NCI-H748 (cell line): ENCODE measurements at regions not wholly inside any gene's neighbourhood (a gene's known extent, or its start where the extent isn't known, plus 50 kb on each side); places are given as distances from the start of the nearest gene placed in this dataset.

Experiments
- DNase-seq: peaks from one replicate; lab custom pipeline; 2025; ENCODE audit not compliant: unreplicated experiment; lab: John Stamatoyannopoulos, UW

- no peak for DNase-seq
These were observed 249.3 kb downstream of the ATG4C start for GRCh38 chr1:63033211-63033610.

DNA sequence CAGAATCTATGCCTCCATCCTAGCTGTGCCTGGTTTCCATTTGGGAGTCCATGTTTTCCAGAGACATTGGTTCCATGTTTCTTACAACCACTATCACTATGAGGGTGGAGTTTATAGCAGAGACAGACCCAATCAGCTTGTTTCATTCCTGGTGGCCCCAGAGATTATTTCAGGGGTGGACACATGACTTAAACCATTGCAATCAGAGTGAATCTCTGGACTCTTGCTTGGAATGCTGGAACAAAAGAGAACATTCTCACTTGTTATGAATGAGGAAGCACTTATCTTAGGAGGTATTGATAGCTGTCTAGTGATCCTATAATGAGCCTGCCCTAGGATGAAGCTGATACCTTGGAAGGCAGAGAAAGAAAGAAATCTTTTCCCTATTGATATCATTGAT, 250.3 kb downstream of the ATG4C start:
- no peak for DNase-seq

DNA sequence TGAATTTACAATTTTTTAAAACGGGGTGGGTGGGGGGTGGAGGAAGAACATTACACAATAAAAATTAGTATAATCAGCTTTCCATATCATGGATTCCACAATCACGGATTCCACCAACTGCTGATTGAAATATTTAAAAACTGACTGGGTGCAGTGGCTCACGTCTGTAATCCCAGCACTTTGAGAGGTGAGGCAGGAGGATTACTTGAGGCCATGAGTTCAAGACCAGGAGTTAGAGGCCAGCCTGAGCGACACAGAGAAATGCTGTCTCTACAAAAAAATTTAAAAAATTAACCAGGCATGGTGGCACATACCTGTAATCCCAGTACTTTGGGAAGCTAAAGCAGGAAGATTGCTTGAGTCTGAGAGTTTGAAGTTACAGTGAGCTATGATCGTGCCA, 254.7 kb downstream of the ATG4C start:
- DNase-seq: no peak

GRCh38 chr1:63041660-63042059, 257.7 kb downstream of the ATG4C start:
- DNase-seq: peak; percentile 40

DNA sequence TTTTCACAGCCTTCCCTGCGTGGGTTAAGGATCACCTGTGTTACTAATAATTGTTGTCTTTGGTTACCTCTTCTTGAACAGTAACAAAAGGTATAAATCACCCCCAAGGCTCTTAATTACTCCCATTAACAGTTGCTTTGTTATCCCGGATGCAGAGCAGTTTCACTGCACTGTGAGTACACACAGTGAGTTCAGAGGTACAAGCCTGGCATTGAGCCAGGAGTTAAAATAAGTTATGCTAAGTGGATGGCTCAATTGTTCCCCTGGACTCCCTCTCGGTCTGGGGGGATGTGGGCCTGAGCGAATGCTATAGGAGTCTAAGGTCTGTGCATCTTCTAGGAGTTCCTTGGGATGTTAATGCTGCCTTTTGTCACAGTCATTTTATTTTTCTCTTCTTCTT, 258.3 kb downstream of the ATG4C start:
- peak; percentile 98 for DNase-seq

DNA sequence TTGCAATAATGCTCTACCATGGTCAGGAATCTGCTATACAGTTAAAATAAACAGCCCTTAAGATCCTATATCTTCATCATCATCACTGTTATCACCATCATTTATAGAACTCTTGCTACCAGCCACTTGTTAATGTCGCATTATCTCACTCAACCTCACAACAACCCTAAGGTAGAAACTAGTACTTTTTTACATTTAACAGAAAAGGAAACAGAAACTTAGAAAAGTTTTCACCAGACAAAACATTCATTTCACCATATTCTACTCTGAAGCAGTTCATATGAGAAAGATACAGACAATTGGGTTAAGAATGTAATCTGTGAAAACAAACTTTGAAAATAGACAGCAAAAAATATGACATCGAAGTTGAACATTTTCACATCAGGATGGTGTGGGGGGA, 262.6 kb downstream of the ATG4C start:
- DNase-seq: no peak

DNA sequence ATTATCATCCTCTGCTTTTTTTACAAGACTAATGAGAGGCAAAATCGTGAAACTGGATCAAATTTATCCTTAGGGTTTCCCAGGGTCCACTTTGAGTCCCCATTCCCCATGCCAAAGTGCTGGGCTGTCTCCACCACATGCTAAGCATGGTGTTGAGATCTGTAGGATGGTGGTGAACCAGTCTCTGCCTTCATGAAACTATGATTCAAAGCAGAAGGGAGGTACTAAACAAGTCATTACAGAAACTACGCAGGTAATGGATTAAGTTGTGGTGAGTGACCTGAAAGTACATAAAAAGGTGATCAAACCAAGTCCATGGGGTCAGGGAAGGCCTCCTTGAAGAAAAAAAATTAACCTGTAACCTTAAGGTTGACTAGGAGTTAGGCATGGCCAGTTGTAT, 265.2 kb downstream of the ATG4C start:
- DNase-seq: no peak

- DNase-seq: no peak
These were observed 267.4 kb downstream of the ATG4C start for GRCh38 chr1:63051356-63051755.

DNA sequence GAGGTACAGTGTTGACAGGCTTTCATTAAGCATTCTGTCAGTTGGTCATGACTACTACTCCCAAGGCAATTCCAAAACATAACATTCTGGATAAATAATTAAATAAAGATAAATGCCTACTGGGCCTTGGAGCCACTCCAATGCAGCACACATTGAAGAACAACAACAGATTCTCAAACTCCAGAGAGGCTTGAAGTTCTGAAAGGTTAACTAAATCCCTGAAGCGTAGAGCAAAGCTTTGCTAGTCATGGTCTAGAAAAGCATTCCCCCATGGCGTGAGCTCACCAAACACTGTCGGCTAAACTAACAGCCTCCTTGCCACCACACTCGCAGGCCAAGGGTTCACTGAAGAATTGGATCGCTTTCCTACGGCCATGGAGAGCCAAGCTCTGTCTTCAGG, 268.0 kb downstream of the ATG4C start:
- DNase-seq: no peak

- DNase-seq: no peak
These were observed 268.2 kb upstream of the FOXD3 start for GRCh38 chr1:63054184-63054583.

DNA sequence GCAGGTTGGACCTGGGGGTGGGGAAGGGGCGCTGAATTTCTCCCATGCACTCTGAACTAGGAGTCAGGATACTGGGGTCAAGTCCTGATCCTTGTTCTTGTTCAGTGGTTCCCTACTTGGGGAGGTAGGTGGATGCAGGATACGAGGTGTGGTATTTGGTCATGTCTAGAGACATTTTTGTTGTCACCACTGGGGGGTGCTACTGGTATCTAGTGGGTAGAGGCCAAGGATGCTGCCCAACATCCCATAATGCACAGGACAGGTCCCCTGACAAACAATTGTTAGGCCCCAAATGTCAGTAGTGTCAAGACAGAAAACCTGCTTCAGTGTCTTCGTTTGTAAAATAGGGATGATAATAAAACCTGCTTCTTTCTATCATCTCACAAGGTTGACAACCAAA, 259.0 kb upstream of the FOXD3 start:
- DNase-seq: no peak

DNA sequence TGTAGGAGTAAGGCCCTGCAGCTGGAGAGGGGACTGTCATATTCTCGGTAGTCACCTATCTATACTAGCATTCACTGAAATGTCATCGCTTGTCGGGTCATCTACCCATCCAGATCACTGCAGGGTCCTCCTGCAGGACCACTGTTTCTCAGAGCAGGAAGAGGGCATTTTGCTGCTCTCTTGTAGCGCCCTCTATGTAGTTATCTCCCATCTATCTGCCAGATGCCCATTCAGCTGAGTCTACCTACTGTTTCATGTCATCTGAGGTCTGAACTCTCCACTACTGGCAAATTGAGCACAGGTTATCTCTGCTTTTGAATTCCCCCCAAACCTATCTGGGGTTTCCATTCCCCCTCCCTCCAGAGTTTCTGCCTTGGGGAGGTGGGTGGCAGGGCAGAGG, 258.2 kb upstream of the FOXD3 start:
- no peak for DNase-seq

DNA sequence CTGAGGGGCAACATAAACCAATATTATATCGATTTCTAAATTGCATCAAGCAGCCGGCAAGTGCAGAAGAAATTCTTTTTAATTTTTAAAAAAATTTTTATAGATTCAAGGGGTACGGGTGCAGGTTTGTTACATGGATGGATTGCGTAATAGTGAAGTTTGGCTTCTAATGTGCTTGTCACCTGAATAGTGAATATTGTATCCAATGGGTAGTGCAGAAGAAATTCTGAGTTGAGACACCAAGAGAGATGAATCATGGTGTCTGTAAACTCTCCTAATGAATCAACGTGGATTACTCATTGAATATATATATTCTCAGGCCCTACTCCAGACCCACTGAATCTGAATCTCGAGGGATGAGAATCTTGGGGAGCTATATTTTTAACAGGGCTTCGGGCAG, 253.7 kb upstream of the FOXD3 start:
- no peak for DNase-seq

DNA sequence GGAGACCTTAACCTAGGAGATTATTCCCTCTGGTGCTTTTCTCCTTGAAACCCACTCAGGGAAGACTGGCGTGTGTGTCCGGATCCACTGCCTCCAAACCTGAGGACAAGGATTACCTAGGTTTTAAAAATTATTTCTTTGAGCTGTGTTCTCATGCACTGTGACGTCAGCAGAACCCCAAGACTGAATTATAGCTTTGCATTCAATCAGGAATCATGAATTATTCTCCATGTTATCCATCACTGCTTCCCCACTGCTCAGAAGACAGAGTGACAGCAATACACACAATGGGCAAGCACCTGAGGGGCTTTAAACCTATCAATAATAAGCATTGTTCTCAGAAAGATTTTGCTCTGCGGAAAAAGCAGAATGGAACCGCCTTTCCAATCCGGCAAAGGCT, 253.2 kb upstream of the FOXD3 start:
- DNase-seq: no peak

DNA sequence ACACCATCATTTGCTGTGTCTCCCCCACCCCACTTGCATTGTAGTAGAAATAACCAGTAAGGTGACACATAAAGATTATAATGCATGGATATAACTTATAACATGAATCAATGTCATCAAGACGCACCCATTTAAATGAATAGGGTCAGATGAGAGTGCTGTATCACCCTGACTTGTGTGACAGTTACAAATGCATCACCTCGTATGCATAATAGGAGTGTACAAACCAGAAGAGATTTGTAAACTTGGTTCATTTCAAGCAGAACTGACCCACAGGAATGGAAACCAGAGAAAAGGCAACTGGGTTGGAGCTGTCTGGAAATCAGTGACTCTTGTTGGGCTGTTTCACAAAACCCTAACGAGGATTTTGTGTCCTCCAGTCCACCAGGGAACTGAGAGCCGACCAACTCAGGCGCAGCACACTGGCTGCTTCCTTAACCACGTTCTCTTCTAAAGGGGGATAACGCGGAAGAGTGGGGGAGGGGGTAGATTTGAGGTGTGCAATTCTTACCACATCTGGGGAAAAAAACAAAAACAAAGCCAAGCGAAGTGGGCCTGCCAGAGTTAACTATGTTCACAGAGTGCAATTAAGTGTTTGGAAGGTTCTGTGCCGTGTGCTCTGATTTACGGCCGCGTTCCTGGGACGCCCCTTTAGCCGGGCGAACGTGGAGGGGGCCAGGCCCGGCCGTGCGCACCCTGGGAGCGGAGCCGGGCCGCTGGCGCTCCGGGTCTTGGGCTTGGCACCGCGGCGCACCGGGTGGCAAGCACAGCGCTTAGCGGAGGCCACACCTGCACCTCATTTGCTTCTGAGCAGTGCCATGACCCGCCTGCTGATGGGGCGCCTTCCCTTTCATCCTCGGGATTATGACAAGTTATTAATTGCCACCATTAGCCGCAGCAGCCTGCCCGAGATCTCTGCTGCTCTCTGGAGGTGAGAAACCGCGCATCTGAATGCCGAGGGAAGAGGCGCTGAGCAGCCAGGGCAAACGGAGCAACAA, 248.8 kb upstream of the FOXD3 start:
- peak; percentile 45 for DNase-seq

GRCh38 chr1:63074321-63074720, 248.0 kb upstream of the FOXD3 start:
- peak; percentile 34 for DNase-seq

DNA sequence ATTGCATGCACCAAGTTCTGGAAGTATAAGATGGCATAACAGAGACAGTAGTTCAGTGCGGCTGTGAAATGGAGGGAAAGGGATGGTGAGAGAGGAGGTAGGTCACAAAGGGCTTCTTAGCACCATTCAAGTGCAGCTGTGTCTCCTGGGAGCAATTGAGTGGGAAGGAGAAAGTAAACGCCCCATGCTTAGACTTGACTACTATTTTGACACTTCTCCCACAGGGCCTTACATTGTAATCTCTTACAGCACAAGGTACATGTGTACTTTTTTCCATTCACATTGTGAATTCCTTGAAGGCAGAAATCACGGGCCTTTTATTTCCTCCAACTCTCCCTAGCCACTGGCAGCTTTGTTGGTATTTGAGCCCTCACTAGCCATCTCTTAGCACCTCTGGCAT, 239.6 kb upstream of the FOXD3 start:
- DNase-seq: no peak

DNA sequence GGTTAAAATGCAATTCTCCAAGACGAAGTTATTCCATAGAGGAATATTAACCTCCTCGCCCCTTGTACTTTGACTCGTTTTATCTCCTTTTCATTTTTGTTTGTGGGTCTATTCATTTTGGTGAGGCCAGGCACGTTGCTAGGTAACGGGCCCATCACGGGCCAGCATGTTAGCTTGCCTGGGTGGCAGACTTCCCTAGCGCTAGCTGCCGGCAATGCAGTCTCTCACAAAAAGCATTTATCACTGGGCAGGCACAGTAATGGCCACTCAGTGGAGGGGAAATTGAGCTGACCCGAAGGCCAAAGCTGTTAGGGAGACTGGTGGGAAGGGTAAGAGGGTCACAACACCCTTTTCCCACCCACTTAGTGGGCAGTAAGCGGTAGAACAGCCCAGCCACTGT, 234.4 kb upstream of the FOXD3 start:
- DNase-seq: peak; percentile 76

DNA sequence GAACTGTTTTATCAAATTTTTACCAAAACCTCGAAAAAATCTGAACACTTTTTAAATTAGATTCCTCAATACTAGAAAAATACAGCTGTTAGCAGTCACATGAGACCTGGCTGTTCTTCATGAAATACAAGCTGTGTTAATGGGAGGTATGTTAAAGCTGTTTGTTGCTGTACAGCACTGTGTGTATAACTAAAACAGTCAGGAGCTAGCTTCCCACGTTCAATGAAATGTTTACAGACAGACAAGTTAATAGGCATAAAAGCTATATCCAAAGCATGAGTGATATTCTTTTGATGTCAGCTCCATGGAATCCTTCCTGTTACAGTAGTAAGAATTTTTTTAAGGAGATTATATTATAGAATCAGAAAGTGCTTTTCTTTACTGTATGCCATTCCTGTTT, 223.2 kb upstream of the FOXD3 start:
- DNase-seq: no peak

DNA sequence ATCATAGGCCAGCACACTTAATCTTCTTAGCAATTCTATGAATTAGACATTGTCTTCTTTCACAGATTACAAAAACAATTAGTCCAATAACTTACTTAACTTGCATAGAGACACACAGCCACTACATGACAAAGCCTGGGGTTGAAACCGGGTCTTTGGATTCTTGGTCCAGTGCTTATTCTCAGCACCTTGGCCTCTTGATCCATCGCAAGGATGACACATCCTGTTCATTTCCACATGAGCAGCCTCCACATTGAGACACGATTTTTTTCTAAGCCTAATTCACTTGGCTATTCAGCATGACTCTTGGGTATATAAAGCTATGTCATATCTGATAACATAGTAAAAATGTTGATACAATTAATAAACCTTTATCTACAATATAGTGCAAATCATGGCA, 221.0 kb upstream of the FOXD3 start:
- no peak for DNase-seq

DNA sequence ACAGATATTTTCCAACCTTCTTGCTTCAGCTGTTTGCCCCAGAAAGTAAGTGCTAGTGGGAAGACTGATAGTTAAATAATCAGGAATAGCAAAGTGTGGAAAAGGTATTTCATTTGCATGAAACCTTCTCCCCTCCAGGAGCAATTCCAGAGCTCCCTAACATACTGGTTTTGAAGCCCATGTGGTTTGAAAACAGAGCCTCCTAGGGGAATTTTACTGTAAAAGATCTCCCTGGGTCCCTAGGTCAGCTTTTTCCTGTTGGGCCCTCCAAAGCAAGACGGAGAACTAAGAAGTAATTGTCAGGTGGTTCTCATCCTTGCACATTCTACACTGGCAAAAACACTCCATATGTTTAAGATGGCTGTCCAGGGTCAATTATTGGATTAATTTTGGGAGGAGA, 218.7 kb upstream of the FOXD3 start:
- no peak for DNase-seq

DNA sequence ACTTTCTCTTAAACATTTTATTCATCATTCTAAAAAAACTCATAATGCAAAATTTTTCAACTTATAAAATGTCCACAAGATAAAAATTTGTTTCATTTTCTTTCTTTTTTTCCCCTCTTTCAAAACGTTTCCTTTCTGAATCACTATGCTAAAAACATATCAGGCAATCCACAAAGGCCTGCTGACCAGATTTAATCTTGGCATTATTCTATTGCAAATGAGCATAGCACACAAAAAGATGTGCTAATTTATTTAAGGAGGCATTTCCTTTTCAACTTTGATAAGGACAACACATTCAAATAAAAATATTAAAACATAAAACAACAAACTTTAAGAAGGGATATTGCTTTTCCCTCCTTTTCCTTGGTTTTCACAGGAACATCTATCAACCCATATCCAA, 215.3 kb upstream of the FOXD3 start:
- no peak for DNase-seq

DNA sequence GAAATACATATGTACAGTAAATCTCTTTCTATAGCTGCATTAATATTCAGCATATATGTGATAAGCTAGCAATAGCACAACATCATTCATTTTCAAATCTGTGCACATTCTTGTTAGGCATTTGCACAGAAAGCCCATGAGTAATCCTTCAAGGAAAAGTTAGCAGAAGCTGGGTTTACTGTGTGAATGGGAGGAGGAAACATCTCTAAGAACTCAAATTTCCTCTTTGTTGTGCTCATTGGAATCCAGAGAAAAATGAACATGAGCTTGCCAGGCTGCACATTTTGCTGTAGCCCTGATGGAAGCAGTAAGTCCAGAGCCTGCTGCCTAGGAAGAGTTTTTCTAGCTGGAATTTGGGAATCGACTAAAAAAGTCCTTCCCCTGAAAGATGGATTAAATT, 214.2 kb upstream of the FOXD3 start:
- DNase-seq: no peak
